Ecto neural progenitor cell (in vitro differentiated cells): ENCODE measurements at regions not wholly inside any gene's neighbourhood (a gene's known extent, or its start where the extent isn't known, plus 50 kb on each side); places are given as distances from the start of the nearest gene placed in this dataset.
"Not testable (repeated sequence)": the region's sequence is repeated elsewhere in the genome, so short reads cannot be mapped to it uniquely, and the experiment has no call there.

Source experiments
- DNase-seq: peaks from one replicate; pipeline ENCODE4 v3.0.0-alpha.2; 2018; ENCODE audit warnings: low spot score

- DNase-seq = peak; percentile 55
These were observed 50.5 kb upstream of the TUBA3D start for GRCh38 chr2:131425231-131425941.

- DNase-seq = not testable (repeated sequence)
These were observed 51.3 kb upstream of the TUBA3D start for GRCh38 chr2:131424605-131425114.

GRCh38 chr2:131420751-131421150, 55.2 kb upstream of the TUBA3D start:
- DNase-seq = not testable (repeated sequence)

- peak; percentile 62 for DNase-seq
These were observed 55.5 kb upstream of the RAB6D start for GRCh38 chr2:131419441-131419840.

- DNase-seq = no peak
These were observed 54.7 kb upstream of the RAB6D start for GRCh38 chr2:131418625-131419024.

GRCh38 chr2:131417886-131418285, 53.9 kb upstream of the RAB6D start:
- DNase-seq = no peak

- no peak for DNase-seq
These were observed 49.8 kb upstream of the RAB6D start for GRCh38 chr2:131413785-131414184.
